ENCODE measurements at regions not wholly inside any gene's neighbourhood (a gene's known extent, or its start where the extent isn't known, plus 50 kb on each side); places are given as distances from the start of the nearest gene placed in this dataset.

DNA sequence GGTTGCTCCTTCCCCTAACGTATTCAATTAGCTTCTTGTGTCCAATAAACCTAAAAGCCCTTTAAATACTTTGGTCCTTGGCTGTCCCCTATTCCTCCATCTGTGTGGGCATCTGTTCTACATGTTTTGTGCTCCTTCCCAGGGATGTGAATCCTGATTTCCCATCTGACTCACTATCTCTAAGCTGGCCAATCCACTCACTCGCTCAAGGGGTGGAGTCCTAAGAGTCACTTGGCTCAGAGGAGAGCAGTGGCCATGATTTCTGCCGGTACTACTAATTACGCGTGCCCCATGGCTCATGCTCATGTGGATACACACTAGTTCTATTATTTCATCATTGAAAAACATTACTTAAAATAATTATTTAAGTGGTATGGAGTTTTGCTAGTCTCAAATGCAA lies 89.6 kb downstream of the TAF11L14 start:
- TF ChIP-seq, protein P1, sequence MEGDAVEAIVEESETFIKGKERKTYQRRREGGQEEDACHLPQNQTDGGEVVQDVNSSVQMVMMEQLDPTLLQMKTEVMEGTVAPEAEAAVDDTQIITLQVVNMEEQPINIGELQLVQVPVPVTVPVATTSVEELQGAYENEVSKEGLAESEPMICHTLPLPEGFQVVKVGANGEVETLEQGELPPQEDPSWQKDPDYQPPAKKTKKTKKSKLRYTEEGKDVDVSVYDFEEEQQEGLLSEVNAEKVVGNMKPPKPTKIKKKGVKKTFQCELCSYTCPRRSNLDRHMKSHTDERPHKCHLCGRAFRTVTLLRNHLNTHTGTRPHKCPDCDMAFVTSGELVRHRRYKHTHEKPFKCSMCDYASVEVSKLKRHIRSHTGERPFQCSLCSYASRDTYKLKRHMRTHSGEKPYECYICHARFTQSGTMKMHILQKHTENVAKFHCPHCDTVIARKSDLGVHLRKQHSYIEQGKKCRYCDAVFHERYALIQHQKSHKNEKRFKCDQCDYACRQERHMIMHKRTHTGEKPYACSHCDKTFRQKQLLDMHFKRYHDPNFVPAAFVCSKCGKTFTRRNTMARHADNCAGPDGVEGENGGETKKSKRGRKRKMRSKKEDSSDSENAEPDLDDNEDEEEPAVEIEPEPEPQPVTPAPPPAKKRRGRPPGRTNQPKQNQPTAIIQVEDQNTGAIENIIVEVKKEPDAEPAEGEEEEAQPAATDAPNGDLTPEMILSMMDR (IDR thresholded peaks at IDR 0.05), result no peak
- TF ChIP-seq POLR2A (IDR thresholded peaks at IDR 0.05), result no peak

All from body of pancreas (tissue), 4 donors.